WTC11 (cell line): ENCODE measurements at regions not wholly inside any gene's neighbourhood (a gene's known extent, or its start where the extent isn't known, plus 50 kb on each side); places are given as distances from the start of the nearest gene placed in this dataset.

Experiments
- ATAC-seq: fragments of 200-7000 bp; cut with Tn5 transposase; 2 replicates; pipeline ENCODE4 v1.10.0; 2021; ENCODE audit warnings: mild to moderate bottlenecking, moderate library complexity
- CTCF ChIA-PET: fragments of 300-600 bp; sonication (Branson Sonifier 250); formaldehyde crosslinking; loops from one replicate; lab custom pipeline; 2021; ENCODE audit warnings: antibody characterized with exemption; lab: Charles Lee
- POLR2A ChIA-PET: fragments of 350-600 bp; sonication (Branson Sonifier 250); formaldehyde crosslinking; loops from one replicate; lab custom pipeline; 2021; ENCODE audit warnings: antibody characterized with exemption; lab: Charles Lee
- DNase-seq: peaks from one replicate; pipeline ENCODE4 v3.0.0; 2021; ENCODE audit warnings: low spot score
- H3K27ac Mint-ChIP-seq: 2 replicates; pipeline ENCODE4 v1.8.0; 2021; ENCODE audit warnings: mixed read lengths
- H3K27me3 Mint-ChIP-seq: 2 replicates; pipeline ENCODE4 v1.8.0; 2021; ENCODE audit warnings: low read depth, mild to moderate bottlenecking, moderate library complexity, mixed read lengths
- H3K36me3 Mint-ChIP-seq: 2 replicates; pipeline ENCODE4 v1.8.0; 2021; ENCODE audit warnings: mixed read lengths
- H3K4me1 Mint-ChIP-seq: 2 replicates; pipeline ENCODE4 v1.8.0; 2022; ENCODE audit warnings: mixed read lengths
- H3K4me3 Mint-ChIP-seq: 2 replicates; pipeline ENCODE4 v1.8.0; 2021; ENCODE audit warnings: mild to moderate bottlenecking, moderate library complexity, mixed read lengths
- H3K9me3 Mint-ChIP-seq: 2 replicates; pipeline ENCODE4 v1.8.0; 2021; ENCODE audit warnings: mixed read lengths
- AR ChIP-seq: fragments of 250-450 bp; sonication (Bioruptor Pico); IDR thresholded peaks from 2 replicates; pipeline ENCODE4 v1.9.0; 2021; ENCODE audit warnings: mild to moderate bottlenecking
- ARID4B ChIP-seq: sonication (generic); formaldehyde crosslinking; IDR thresholded peaks from 2 replicates; pipeline ENCODE4 v1.8.0; 2023; ENCODE audit warnings: missing genetic modification reagents, mild to moderate bottlenecking, borderline replicate concordance
- ATF3 ChIP-seq: sonication (generic); formaldehyde crosslinking; conservative IDR thresholded peaks from 2 replicates; pipeline ENCODE4 v1.8.1; 2022; ENCODE audit warnings: mild to moderate bottlenecking, missing genetic modification reagents
- E2F1 ChIP-seq: sonication (generic); formaldehyde crosslinking; IDR thresholded peaks from 2 replicates; pipeline ENCODE4 v1.8.0; 2022; ENCODE audit warnings: mild to moderate bottlenecking, missing genetic modification reagents
- GABPB1 ChIP-seq: sonication (generic); formaldehyde crosslinking; IDR thresholded peaks from 2 replicates; pipeline ENCODE4 v1.8.1; 2023; ENCODE audit warnings: mild to moderate bottlenecking, missing genetic modification reagents
- HMGXB4 ChIP-seq: sonication (generic); formaldehyde crosslinking; IDR thresholded peaks from 2 replicates; pipeline ENCODE4 v1.8.1; 2023; ENCODE audit warnings: mild to moderate bottlenecking, moderate library complexity, missing genetic modification reagents
- IRF1 ChIP-seq: sonication (generic); formaldehyde crosslinking; IDR thresholded peaks from 2 replicates; pipeline ENCODE4 v1.8.0; 2023; ENCODE audit warnings: missing genetic modification reagents
- JUN ChIP-seq: sonication (generic); formaldehyde crosslinking; IDR thresholded peaks from 2 replicates; pipeline ENCODE4 v1.8.0; 2023; ENCODE audit warnings: mild to moderate bottlenecking, missing genetic modification reagents
- NFATC4 ChIP-seq: fragments of 250-450 bp; sonication (Bioruptor Pico); IDR thresholded peaks from 2 replicates; pipeline ENCODE4 v1.9.0; 2021; ENCODE audit warnings: mild to moderate bottlenecking
- RELA ChIP-seq: sonication (generic); formaldehyde crosslinking; IDR thresholded peaks from 2 replicates; pipeline ENCODE4 v1.8.1; 2022; ENCODE audit warnings: missing genetic modification reagents, mild to moderate bottlenecking, borderline replicate concordance
- SP1 ChIP-seq: sonication (generic); formaldehyde crosslinking; conservative IDR thresholded peaks from 2 replicates; pipeline ENCODE4 v1.8.1; 2022; ENCODE audit warnings: missing genetic modification reagents
- TEAD1 ChIP-seq: sonication (generic); formaldehyde crosslinking; IDR thresholded peaks from 2 replicates; pipeline ENCODE4 v1.8.0; 2022; ENCODE audit warnings: mild to moderate bottlenecking, missing genetic modification reagents
- ZMAT4 ChIP-seq: fragments of 250-450 bp; sonication (Bioruptor Pico); IDR thresholded peaks from 2 replicates; pipeline ENCODE4 v1.9.0; 2021; ENCODE audit warnings: mild to moderate bottlenecking
- ZNF219 ChIP-seq: sonication (generic); formaldehyde crosslinking; IDR thresholded peaks from 2 replicates; pipeline ENCODE4 v1.8.0; 2023; ENCODE audit warnings: missing genetic modification reagents, mild to moderate bottlenecking, borderline replicate concordance
- ZNF263 ChIP-seq: sonication (generic); formaldehyde crosslinking; IDR thresholded peaks from 2 replicates; pipeline ENCODE4 v1.8.1; 2022; ENCODE audit warnings: low read depth, mild to moderate bottlenecking, moderate library complexity, missing genetic modification reagents
- ZNF396 ChIP-seq: fragments of 250-450 bp; sonication (Bioruptor Pico); IDR thresholded peaks from 2 replicates; pipeline ENCODE4 v1.8.0; 2021; ENCODE audit warnings: mild to moderate bottlenecking, moderate library complexity, borderline replicate concordance
- ZNF532 ChIP-seq: fragments of 250-450 bp; sonication (Bioruptor Pico); IDR thresholded peaks from 2 replicates; pipeline ENCODE4 v1.9.0; 2021; ENCODE audit warnings: mild to moderate bottlenecking, borderline replicate concordance

- ChIA-PET CTCF (no interaction called here), POLR2A (no interaction called here)
- H3K27ac Mint-ChIP-seq: no peak overlapping the region
- no peaks in the 10 kb centered on the region; the same call in none of the 2 replicates for H3K36me3 Mint-ChIP-seq
- no peak for DNase-seq
- H3K4me3 Mint-ChIP-seq: no peak overlapping the region
- peaks cover 8% of the 10 kb centered on the region; the same call in 1 of the 2 replicates for H3K4me1 Mint-ChIP-seq
- no peaks in the 10 kb centered on the region; the same call in 1 of the 2 replicates for H3K27me3 Mint-ChIP-seq
- peaks cover 24% of the 10 kb centered on the region for H3K9me3 Mint-ChIP-seq
- no peak for ATAC-seq
- TF ChIP-seq AR (no peak), ZNF219 (CRISPR knock-in tag) (no peak), ATF3 (CRISPR knock-in tag) (no peak), IRF1 (no peak), RELA (CRISPR knock-in tag) (no peak), JUN (CRISPR knock-in tag) (no peak), E2F1 (CRISPR knock-in tag) (no peak), HMGXB4 (CRISPR knock-in tag) (no peak), NFATC4 (CRISPR knock-in tag) (no peak), GABPB1 (CRISPR knock-in tag) (no peak), ZMAT4 (no peak), ARID4B (CRISPR knock-in tag) (no peak), SP1 (CRISPR knock-in tag) (no peak), ZNF396 (no peak), TEAD1 (CRISPR knock-in tag) (no peak), ZNF532 (CRISPR knock-in tag) (no peak), ZNF263 (CRISPR knock-in tag) (no peak)
These were observed 83.0 kb upstream of the NAALADL2 start for GRCh38 chr3:174776123-174776522.
